HFF-Myc (cell line): ENCODE measurements at regions not wholly inside any gene's neighbourhood (a gene's known extent, or its start where the extent isn't known, plus 50 kb on each side); places are given as distances from the start of the nearest gene placed in this dataset.

Experiments
- DNase-seq: peaks from one replicate; pipeline ENCODE4 v3.0.0-alpha.2; 2011; ENCODE audit warnings: low read depth; ENCODE audit errors: extremely low read depth
- H3K4me3 ChIP-seq: replicated peaks from 2 replicates; pipeline ENCODE4 v1.5.1; 2011; ENCODE audit warnings: low read depth, mild to moderate bottlenecking, control low read depth, low read length
- TF ChIP-seq, protein P1 (sequence below): IDR thresholded peaks from 2 replicates; pipeline ENCODE4 v1.5.1; 2012; ENCODE audit warnings: mild to moderate bottlenecking, low read depth, low read length, control low read depth; ENCODE audit errors: missing control alignments

DNA sequence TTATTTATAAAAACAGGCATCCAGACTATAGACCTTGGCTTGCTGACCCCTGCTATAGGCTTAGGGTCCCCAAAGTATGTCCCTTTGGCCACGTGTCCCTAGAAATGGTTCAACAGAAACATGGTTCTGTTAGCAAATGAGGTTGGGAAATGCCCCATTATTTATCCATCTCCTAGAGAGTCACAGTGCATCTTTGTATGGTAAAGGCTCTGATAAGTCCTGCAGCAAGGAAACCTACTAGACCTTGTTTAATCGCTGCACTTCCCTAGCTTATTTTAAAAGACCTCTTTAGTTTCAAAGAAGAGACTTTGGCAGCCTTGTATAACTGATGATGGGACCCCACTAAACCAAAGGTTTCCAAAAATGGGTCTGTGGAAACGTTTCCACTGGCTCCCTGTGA lies 471.5 kb downstream of the MED13L start:
- no peak overlapping the region for H3K4me3 ChIP-seq
- TF ChIP-seq, protein P1, sequence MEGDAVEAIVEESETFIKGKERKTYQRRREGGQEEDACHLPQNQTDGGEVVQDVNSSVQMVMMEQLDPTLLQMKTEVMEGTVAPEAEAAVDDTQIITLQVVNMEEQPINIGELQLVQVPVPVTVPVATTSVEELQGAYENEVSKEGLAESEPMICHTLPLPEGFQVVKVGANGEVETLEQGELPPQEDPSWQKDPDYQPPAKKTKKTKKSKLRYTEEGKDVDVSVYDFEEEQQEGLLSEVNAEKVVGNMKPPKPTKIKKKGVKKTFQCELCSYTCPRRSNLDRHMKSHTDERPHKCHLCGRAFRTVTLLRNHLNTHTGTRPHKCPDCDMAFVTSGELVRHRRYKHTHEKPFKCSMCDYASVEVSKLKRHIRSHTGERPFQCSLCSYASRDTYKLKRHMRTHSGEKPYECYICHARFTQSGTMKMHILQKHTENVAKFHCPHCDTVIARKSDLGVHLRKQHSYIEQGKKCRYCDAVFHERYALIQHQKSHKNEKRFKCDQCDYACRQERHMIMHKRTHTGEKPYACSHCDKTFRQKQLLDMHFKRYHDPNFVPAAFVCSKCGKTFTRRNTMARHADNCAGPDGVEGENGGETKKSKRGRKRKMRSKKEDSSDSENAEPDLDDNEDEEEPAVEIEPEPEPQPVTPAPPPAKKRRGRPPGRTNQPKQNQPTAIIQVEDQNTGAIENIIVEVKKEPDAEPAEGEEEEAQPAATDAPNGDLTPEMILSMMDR: no peak
- DNase-seq: no peak

DNA sequence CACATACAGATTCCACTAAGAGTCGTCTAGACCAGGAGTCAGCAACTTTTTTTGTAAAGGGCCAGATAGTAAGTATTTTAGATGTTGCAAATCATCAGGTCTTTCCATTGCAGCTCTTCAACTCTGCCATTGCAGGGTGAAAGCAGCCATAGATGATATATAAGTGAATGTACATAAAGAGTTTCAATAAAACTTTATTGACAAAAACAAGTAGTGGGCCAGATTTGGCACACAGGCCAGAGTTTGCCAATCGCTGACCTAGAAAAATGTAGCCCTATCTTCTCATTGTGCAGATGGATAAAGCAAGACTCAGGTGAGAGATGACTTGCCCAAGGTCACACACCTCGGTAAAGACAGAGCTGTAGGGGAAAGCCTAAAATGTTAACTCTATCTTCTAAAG lies 474.7 kb downstream of the MED13L start:
- TF ChIP-seq, protein P1: no peak
- H3K4me3 ChIP-seq: no peak overlapping the region

DNA sequence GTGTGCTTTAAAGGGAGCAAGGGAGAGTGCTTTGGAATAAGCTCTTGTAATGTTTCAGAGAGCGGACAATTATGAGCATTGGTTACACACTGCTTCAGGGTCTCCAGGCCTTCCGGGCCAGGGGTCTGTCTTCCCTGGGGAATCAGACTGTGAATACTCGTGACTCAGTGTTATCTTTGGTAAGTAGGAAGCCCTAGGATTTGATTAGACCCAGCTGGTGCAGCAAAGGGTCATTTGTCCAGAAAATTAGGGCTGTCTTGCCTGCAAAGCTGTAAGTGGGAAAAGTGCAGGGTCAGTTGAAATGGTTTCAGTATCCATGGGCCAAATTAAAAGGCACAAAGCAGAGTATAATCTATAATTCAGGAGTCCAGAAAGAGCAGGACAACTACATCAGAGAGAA lies 475.6 kb downstream of the MED13L start:
- TF ChIP-seq, protein P1: no peak
- no peak overlapping the region for H3K4me3 ChIP-seq
- DNase-seq: no peak

More for the DNA sequence above, 474.7 kb downstream of the MED13L start:
- no peak for DNase-seq

DNA sequence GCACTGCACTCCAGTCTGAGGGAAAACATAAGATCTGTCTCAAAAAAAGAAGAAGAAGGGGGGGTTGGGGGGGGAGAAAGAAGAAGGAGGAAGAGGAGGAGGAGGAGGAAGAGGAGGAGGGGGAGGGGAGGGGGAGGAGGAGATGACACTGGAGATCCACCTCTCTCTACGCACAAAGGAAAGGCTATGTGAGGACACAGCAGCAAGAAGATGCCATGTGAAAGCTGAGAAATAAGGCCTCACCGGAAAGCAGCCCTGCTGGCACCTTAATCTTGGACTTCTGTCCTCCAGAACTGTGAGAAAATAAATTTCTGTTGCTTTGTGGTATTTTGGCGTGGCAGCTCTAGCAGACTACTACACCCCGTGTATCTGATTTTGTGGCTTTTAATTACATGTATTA lies 477.9 kb downstream of the MED13L start:
- no peak overlapping the region for H3K4me3 ChIP-seq
- no peak for DNase-seq
- TF ChIP-seq, protein P1: no peak

DNA sequence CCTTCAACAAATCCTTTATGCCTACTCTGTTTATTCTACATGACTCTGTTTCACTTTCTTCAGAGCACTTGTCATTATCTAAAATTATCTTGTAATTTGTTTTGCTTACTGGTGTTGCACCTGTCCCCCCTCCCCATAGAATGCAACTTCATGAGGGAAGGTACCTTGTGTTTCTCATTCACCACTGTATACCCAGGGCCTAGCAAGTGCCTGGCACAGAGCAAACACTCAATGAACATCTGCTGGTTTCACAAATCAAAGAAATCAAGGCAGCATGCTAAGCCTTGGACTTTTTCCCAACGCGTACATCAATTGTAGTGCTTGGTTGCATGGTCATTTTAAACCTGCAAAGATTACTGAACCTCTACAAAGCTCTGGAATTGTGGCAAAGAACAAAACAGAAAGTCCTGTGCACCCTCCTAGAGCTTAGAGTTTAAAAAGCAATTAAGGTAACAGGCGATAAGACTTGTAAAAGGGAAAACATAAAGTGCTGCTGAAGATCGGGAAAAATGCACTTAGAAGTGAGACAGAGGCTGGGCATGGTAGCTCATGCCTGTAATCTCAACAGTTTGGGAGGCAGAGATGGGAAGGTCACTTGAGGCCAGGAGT lies 479.1 kb downstream of the MED13L start:
- TF ChIP-seq, protein P1: no peak
- no peak for DNase-seq
- H3K4me3 ChIP-seq: no peak overlapping the region

DNA sequence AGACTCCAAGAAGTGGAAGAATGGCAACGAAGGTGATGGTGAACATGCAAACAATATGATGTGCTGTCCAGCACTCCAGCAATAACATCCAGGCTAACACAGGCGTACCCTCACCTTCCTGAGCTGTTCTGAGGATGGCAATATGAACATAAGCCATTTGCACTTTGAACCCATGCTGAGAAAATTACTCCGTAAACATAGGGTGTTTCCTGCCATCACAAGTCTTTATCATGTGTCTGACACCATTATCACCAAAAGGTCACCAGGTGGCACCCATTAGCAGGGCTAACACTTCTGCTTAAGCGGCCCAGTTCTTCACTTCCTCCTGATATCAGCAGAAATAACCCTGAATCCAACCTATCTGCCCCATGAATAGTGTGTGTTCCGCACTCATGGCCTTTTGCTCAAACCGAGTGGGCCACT lies 482.8 kb downstream of the MED13L start:
- H3K4me3 ChIP-seq: no peak overlapping the region
- no peak for DNase-seq
- TF ChIP-seq, protein P1: no peak

DNA sequence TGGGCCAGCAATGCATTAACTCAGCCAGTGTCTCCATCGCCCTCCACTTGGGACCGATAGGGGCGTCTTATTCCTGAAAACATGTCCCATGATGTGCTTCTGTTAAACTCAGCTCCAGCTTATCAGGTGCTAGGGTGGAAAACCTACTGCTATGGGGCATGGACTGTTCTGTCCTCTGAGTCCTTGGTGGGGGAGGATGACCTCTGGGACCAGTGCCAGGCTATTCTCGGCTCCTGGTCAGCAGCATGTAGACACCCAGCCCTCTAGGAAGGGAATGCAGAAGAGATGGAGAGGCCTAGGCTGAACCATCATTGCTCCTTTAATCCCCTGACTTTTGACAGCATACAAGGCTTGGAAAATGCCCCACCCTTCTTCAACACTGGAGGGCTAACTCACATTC lies 486.2 kb downstream of the MED13L start:
- TF ChIP-seq, protein P1: no peak
- no peak overlapping the region for H3K4me3 ChIP-seq
- no peak for DNase-seq
